ENCODE measurements at regions not wholly inside any gene's neighbourhood (a gene's known extent, or its start where the extent isn't known, plus 50 kb on each side); places are given as distances from the start of the nearest gene placed in this dataset.
A peak's percentile ranks its signal among the peaks of the same experiment; 100 is the strongest.

- TF ChIP-seq, protein P1, sequence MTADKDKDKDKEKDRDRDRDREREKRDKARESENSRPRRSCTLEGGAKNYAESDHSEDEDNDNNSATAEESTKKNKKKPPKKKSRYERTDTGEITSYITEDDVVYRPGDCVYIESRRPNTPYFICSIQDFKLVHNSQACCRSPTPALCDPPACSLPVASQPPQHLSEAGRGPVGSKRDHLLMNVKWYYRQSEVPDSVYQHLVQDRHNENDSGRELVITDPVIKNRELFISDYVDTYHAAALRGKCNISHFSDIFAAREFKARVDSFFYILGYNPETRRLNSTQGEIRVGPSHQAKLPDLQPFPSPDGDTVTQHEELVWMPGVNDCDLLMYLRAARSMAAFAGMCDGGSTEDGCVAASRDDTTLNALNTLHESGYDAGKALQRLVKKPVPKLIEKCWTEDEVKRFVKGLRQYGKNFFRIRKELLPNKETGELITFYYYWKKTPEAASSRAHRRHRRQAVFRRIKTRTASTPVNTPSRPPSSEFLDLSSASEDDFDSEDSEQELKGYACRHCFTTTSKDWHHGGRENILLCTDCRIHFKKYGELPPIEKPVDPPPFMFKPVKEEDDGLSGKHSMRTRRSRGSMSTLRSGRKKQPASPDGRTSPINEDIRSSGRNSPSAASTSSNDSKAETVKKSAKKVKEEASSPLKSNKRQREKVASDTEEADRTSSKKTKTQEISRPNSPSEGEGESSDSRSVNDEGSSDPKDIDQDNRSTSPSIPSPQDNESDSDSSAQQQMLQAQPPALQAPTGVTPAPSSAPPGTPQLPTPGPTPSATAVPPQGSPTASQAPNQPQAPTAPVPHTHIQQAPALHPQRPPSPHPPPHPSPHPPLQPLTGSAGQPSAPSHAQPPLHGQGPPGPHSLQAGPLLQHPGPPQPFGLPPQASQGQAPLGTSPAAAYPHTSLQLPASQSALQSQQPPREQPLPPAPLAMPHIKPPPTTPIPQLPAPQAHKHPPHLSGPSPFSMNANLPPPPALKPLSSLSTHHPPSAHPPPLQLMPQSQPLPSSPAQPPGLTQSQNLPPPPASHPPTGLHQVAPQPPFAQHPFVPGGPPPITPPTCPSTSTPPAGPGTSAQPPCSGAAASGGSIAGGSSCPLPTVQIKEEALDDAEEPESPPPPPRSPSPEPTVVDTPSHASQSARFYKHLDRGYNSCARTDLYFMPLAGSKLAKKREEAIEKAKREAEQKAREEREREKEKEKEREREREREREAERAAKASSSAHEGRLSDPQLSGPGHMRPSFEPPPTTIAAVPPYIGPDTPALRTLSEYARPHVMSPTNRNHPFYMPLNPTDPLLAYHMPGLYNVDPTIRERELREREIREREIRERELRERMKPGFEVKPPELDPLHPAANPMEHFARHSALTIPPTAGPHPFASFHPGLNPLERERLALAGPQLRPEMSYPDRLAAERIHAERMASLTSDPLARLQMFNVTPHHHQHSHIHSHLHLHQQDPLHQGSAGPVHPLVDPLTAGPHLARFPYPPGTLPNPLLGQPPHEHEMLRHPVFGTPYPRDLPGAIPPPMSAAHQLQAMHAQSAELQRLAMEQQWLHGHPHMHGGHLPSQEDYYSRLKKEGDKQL (CRISPR knock-in tag; IDR thresholded peaks at IDR 0.05; ENCODE audit: low read depth), result peak; percentile 36; the same call in 1 of the 2 replicates
- peak; percentile 44; the same call in 1 of the 2 replicates for TF ChIP-seq SIX1 (CRISPR knock-in tag; IDR thresholded peaks at IDR 0.05; ENCODE audit: borderline replicate concordance)
- peak; percentile 91; the same call in 1 of the 2 replicates for TF ChIP-seq ZNF335 (CRISPR knock-in tag; IDR thresholded peaks at IDR 0.05)
- no peak for TF ChIP-seq POLR2AphosphoS2 (IDR thresholded peaks at IDR 0.05; ENCODE audit: low read depth, low read length)
- TF ChIP-seq, protein P2, sequence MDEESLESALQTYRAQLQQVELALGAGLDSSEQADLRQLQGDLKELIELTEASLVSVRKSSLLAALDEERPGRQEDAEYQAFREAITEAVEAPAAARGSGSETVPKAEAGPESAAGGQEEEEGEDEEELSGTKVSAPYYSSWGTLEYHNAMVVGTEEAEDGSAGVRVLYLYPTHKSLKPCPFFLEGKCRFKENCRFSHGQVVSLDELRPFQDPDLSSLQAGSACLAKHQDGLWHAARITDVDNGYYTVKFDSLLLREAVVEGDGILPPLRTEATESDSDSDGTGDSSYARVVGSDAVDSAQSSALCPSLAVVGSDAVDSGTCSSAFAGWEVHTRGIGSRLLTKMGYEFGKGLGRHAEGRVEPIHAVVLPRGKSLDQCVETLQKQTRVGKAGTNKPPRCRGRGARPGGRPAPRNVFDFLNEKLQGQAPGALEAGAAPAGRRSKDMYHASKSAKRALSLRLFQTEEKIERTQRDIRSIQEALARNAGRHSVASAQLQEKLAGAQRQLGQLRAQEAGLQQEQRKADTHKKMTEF (CRISPR knock-in tag; IDR thresholded peaks at IDR 0.05), result peak; percentile 58; the same call in 1 of the 2 replicates
- TF ChIP-seq NR0B2 (CRISPR knock-in tag; IDR thresholded peaks at IDR 0.05), result peak; percentile 59
- TF ChIP-seq ZNF432 (CRISPR knock-in tag; IDR thresholded peaks at IDR 0.05; ENCODE audit: borderline replicate concordance), result no peak
- TF ChIP-seq NCOA1 (CRISPR knock-in tag; IDR thresholded peaks at IDR 0.05), result no peak
- peak; percentile 88 for TF ChIP-seq KDM2A (CRISPR knock-in tag; IDR thresholded peaks at IDR 0.05; ENCODE audit: borderline replicate concordance, low read depth)
- TF ChIP-seq, protein P3, sequence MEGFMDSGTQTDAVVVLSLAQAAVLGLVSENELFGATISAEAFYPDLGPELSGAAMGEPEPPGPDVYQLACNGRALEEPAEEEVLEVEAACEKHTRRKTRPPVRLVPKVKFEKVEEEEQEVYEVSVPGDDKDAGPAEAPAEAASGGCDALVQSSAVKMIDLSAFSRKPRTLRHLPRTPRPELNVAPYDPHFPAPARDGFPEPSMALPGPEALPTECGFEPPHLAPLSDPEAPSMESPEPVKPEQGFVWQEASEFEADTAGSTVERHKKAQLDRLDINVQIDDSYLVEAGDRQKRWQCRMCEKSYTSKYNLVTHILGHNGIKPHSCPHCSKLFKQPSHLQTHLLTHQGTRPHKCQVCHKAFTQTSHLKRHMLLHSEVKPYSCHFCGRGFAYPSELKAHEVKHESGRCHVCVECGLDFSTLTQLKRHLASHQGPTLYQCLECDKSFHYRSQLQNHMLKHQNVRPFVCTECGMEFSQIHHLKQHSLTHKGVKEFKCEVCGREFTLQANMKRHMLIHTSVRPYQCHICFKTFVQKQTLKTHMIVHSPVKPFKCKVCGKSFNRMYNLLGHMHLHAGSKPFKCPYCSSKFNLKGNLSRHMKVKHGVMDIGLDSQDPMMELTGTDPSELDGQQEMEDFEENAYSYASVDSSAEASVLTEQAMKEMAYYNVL (CRISPR knock-in tag; IDR thresholded peaks at IDR 0.05; ENCODE audit: borderline replicate concordance), result peak; percentile 29; the same call in 1 of the 2 replicates
- TF ChIP-seq JUNB (CRISPR knock-in tag; IDR thresholded peaks at IDR 0.05; ENCODE audit: borderline replicate concordance), result no peak
- TF ChIP-seq DNMT3B (CRISPR knock-in tag; conservative IDR thresholded peaks at IDR 0.05), result peak; percentile 96; the same call in 1 of the 2 replicates
- TF ChIP-seq POLR2G (IDR thresholded peaks at IDR 0.05; ENCODE audit: low read depth, low read length), result no peak
- 0 out of 2 replicates have a peak, but pooled peaks have one; percentile 41 for TF ChIP-seq ZMYM4 (CRISPR knock-in tag; IDR thresholded peaks at IDR 0.05)
- peak; percentile 95 for TF ChIP-seq ZNF749 (CRISPR knock-in tag; IDR thresholded peaks at IDR 0.05; ENCODE audit: borderline replicate concordance)
- TF ChIP-seq ZNF326 (CRISPR knock-in tag; IDR thresholded peaks at IDR 0.05; ENCODE audit: borderline replicate concordance), result no peak
- TF ChIP-seq ERF (CRISPR knock-in tag; IDR thresholded peaks at IDR 0.05), result peak; percentile 97
- peak; percentile 100 for TF ChIP-seq WIZ (CRISPR knock-in tag; IDR thresholded peaks at IDR 0.05)
- no peak for TF ChIP-seq HMGA1 (CRISPR knock-in tag; conservative IDR thresholded peaks at IDR 0.05)
- no peak for TF ChIP-seq GFI1 (CRISPR knock-in tag; IDR thresholded peaks at IDR 0.05; ENCODE audit: borderline replicate concordance)
These were observed 75.7 kb upstream of the BHLHE23 start (continued) for GRCh38 chr20:63082308-63082938.

Data from HepG2 (cell line).